HG02623 (cell line): ENCODE measurements at regions not wholly inside any gene's neighbourhood (a gene's known extent, or its start where the extent isn't known, plus 50 kb on each side); places are given as distances from the start of the nearest gene placed in this dataset.
"Not testable (repeated sequence)": the region's sequence is repeated elsewhere in the genome, so short reads cannot be mapped to it uniquely, and the experiment has no call there.

ENCODE experiments used
- ATAC-seq: cut with Tn5 transposase; IDR thresholded peaks from one replicate; pipeline ENCODE4 v1.9.1; 2021; ENCODE audit warnings: moderate library complexity; ENCODE audit not compliant: unreplicated experiment

DNA sequence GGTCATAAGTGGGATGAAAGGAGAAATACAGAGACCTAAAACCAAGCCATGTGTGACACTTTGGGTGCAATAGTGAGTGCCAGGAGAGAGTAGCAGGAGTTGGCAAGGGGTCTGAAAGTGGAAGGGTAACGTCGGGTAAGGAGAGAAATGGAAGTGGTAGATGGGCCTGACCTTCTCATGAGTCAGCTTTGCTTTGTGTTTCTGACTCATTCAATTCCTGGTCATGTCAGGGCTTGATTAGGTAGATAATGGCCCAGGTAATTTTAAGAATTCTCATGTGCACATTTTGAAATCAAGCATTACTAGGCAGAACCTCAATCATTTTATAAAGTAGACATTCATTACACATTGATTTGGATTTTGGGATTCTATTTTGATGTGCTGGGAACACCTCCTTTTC, 262.5 kb downstream of the SOX2 start:
- no peak for ATAC-seq

- no peak for ATAC-seq
Observed at GRCh38 chr3:181976526-181976925, 264.8 kb downstream of the SOX2 start.

DNA sequence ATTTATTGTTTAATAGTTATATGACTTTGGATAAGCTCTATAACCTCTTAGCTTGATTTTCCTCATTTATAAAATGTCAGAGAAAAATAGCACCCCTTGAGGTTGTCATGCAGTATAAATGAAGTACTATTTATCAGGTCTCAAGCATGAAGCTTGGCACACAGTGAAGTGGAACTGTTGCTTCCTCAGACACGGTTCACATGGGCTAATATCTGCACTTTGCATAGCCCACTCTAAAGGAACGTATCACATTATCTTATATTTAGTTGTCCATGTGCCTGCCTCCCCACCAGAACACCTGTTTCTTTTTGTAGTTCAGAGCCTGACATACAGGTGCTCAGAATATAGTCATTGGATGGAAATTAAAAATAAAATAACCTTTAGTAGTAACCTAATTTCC, 273.7 kb downstream of the SOX2 start:
- no peak for ATAC-seq

DNA sequence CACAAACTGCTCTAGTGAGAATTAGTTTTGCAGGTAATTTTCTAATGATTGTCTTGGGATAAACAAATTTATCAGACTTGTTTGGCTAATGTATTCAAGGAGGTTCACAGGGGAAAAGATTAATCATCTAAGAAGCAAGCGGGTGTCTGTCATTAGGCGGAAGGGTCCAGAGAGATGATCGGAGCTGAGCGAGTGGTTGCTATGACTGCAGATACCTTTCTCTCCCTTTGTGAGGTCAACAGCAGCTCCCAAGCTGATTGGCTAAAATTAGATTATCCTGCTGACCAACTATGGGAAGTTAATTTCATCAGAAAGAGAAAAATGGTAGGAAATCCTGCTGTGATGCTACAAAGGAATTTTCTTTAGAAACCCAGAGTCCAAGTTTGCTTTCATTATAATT, 276.0 kb downstream of the SOX2 start:
- no peak for ATAC-seq

- no peak for ATAC-seq
Observed at GRCh38 chr3:181998828-181999227, 287.1 kb downstream of the SOX2 start.

GRCh38 chr3:181999314-181999713, 287.6 kb downstream of the SOX2 start:
- no peak for ATAC-seq

DNA sequence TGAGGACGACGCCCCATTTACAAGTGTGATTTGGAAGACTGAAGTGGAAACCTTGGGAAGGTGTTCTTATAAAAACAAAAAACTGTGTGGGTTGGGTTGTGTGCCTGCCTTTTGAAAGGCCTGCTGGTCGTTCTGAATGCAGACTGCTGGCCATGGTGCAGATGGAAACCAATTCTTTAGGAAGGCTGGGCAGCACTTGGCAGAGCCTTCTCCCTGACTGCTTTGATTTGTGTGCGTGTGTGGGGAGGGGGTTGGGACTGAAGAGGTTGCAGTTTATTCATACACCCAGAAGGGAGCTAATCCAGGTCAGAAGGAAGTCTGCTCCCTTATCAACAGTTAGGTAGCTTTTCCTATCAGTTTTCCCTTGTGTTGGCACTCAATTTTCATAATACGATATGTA, 288.7 kb downstream of the SOX2 start:
- no peak for ATAC-seq

GRCh38 chr3:182005219-182005618, 293.5 kb downstream of the SOX2 start:
- ATAC-seq, result no peak

GRCh38 chr3:182005701-182006100, 294.0 kb downstream of the SOX2 start:
- ATAC-seq, result no peak

DNA sequence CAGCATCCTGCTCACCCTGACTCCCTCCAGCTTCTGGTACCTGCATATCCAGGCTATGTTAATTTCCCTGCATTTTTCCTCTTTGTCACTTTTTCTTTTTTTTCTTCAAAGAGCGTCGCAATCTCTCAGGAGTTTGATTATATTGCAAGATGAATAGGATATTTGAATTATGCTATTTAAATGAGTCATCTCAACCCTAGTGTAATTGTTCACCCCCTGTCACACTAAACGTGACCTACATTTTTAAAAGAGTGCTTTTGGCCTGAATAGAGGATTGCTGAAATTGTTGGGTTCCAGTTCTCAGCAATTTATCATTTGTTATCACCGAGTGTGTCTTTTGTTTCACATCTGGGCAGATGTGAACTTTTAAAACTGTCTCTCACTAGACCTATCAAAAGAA, 294.7 kb downstream of the SOX2 start:
- ATAC-seq, result no peak

DNA sequence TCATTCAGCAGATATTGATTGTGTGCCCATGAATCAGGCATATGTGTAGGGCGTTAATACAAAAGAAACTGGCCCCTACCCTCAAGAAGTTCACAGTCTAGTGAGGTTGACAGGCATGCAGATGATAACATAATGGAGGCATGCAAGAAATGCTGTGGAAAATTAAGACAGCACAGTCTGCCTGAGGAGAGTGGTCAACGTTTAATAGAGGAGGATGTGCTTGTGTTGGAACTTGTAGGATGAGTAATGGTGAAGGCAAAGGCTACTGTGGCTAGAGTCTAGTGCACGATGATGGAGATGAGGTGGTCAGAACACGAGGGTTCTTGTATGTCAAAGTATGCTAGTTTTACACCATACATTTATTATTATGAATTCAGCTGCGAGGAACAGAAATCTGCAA, 295.7 kb downstream of the SOX2 start:
- ATAC-seq, result no peak

DNA sequence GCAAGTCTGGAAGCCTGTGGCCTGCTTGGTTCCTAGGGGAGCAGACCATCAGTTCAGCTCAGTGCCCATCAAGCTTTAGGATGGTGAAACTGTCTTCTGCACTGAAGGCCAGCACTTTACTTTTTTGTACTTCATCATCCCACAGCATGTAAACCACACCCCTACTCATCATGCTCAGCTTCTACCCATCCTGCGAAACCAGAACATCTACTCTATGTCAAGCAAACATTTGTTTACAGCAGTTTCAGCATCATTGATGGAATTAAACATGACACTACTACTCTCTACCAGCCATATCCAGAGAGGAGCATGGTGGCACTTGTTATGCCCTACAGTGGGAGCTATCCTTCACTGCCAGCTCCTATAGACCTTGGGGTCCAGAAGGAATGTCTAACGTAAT, 306.6 kb downstream of the SOX2 start:
- no peak for ATAC-seq

DNA sequence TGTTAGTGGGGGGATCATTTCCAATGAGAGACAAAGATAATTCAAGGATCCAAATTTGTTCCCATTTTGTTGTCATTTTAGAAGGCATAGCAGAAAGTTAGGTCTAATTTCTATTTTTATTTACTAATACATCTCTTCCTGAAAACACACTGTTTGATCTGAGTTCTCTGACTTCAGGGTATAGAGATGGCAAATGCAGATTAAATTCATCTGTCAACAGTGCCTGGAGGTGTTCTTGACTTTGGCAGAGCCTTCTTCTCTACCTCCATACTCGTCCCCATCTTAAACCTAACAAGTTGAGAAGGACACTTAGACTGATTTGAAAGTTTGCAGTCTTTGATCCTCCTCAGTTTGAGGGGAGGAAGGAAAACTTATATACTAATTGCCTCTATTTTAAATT, 308.2 kb downstream of the SOX2 start:
- no peak for ATAC-seq

DNA sequence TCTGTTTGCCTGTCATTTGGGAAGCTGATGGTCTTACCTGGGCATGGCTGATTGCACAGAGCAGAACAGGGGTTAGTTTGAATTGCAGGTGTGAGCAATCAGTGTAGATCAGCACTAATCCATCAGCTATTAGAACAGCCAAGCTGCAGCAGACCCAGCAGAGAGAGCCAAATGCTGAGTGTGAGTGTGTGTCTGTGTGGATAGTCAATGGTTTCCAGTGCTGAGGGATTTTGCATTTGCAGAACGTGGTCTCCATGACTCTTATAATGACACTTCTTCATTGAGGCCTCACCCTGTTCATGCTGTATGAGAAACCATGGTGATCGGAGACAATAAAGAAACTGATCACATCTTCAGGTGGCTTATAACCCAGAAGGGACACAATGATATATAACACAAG, 312.1 kb downstream of the SOX2 start:
- no peak for ATAC-seq

GRCh38 chr3:182027366-182027765, 315.6 kb downstream of the SOX2 start:
- ATAC-seq, result no peak

DNA sequence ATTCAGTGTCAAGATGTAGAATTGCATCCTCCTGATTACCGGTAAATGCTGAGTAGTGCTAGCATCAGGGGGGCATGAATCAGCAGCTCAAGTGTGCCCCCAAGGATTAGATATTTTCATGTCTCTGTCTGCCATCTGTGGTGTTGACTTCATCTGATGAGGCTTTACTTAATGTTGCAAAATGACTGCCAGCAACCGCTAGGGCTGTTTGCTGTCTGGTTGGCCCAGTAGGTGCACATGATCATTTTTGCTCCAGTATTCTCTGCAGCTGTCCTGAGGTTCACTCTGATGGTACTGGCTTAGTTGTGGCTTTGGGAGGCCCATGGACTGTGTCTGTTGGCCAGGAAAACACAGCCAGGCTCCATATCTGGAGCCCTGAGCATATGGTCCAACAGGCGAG, 316.4 kb downstream of the SOX2 start:
- no peak for ATAC-seq

- not testable (repeated sequence) for ATAC-seq
Observed at GRCh38 chr3:182034231-182034630, 322.5 kb downstream of the SOX2 start.

DNA sequence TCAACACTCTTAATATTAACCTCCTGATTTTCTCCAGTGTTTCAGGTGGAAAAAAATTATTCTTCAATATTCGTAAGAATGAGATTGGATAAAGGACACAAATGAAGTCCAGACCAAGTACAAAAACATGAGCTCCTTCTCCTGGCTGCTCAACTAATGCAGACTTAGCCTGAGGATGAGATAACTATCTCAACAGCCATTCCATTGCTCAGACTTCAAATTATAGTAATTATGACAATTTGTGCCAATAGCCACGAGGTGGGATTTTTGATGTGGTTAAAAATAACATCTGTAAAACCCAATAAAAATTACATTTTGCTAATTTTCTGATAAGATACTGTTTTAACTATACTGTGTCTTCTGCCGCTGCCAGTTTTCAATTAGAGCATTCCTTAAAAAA, 323.6 kb downstream of the SOX2 start:
- ATAC-seq, result no peak

GRCh38 chr3:182036382-182036781, 324.7 kb downstream of the SOX2 start:
- ATAC-seq, result no peak

DNA sequence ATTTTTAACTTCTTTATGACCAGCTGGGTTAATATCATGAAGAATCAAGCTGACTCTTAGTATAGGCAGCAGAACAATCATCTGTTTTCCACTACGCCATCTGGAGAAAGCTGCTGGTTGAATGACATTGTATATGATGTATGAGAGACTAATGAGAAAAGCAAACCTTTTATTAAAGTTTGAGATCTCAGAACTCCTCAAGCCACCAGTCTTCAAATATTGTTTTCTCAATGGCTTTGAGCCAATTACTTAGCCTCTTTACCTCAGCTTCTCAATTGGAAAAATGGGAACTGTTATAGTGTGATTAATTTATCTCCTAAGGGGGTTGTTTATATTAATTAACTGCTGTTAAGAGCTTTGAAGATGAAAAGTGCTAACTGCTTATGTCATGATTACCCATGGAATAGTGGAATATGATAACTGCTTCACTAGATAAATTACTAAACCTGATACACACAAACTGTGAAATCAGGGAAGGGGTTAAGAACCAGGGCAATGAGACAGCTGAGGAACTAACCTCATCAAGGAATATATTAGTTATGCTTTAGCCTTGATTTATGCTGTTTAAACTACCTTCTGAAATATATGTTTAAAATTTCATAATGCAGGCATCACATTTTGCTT, 330.1 kb downstream of the SOX2 start:
- ATAC-seq, result no peak

DNA sequence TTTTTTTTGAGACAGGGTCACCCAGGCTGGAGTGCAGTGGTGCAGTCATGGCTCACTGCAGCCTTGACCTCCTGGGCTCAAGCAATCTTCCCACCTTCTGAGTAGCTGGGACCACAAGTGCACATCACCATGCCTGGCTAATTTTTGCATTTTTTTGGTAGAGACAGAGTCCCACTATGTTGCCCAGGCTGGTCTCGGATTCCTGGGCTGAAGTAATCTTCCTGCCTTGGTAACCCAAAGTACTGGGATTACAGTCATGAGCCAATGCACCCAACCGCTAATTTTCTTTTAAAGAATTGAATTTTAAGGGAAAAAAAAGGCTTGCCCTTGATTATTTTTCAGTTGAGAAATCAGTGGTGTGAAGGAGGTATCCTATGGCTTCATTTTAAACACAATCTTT, 334.0 kb downstream of the SOX2 start:
- ATAC-seq, result no peak

- no peak for ATAC-seq
Observed at GRCh38 chr3:182046166-182046764, 334.5 kb downstream of the SOX2 start.

- no peak for ATAC-seq
Observed at GRCh38 chr3:182050932-182051331, 339.2 kb downstream of the SOX2 start.
